ENCODE measurements at regions not wholly inside any gene's neighbourhood (a gene's known extent, or its start where the extent isn't known, plus 50 kb on each side); places are given as distances from the start of the nearest gene placed in this dataset.
"Not testable (repeated sequence)": the region's sequence is repeated elsewhere in the genome, so short reads cannot be mapped to it uniquely, and the experiment has no call there.

DNA sequence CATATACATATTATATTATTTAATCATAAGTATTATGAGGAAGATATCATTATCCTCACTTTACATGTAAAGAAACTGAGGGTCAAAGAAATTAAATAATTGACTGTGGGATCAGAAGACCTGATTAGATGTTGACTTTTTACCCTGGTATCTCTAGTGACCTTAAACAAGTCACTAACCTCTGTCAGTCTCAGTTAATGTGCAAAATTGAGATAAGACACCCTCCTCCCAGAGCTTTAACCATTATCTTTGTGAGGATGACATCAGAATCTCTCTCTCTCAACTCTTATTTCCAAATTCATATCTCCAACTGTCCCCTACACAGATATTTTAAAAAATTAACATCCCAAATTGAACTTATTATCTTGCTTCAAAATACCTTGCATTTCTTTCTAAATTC lies 177.8 kb downstream of the KLHL28 start:
- no peak for DNase-seq

DNA sequence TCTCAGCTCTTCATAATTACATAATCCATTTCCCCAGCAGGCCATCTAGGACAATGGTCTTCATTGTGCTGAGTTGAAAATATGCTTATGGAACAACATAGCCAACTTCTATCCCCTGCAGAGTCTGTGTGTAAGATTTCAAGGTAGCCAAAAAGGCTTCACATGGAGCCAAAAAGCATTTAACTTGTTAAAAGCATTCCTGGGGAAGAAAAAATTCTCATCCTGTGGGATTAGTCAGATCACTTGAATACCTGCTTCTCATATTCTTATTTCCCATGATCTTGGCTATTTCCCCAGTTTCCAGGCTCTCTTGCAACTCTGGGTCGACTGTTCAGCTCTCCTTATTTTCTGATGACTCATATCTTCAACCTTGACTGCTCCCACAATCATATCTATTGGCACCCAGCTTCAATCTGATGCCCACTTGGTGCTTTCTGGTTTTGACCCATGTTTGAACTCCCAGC lies 178.9 kb downstream of the KLHL28 start:
- peak; percentile 97 for DNase-seq

DNA sequence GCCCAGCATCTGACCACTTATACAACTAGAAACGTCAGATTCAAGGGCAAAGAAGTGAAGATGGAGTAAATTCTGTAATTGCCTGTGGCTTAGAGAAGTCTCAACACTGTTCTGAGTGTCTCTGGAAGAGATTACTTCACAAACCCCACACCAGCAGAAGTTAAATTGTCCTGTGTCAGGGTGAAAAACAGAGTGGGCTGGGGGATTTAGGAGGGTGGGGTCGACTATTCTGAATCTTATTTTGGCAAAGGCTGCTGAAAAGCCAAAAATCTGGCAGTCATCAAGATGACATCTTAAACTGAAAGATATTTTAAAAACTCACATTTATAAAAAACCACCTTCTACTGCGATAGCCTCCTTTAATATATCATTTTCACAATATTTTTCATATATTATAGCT lies 180.8 kb downstream of the KLHL28 start:
- no peak for DNase-seq

DNA sequence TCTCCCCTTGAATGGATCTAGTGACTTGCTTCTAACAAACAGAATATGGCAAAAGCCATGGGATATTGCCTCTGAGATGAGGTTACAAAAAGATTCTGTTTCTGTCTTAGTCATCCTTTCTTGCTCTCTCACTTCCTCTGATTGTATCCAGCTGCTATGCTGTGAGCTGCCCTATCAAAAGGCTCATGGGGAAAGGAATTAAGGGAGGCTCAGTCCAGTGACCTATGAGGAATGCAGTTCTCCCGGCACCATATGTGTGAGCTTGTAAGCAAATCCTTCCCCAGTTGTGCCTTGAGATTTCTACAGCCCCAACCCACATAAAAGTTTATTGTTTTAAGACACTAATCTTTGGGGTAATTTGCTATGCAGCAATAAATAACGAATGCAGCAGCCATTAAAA lies 183.1 kb downstream of the KLHL28 start:
- peak; percentile 83 for DNase-seq

DNA sequence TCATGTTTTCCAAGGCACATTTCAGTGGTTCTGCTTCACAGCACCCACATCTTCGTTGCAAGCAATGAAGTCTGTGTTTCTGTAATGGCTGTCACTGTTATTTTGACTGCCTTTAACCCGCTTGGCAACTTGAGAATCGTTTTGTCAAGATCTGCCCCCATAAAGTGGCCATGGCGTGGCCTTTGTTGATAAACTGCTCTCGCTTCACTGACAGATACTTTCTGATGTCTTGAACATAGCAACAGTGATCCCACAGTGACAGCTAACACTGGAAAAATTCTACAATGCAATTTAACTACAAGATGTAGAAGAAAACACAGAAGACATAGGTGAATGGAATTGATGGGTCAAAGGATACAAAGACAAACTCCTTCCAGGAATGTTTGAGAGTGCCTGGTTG lies 184.2 kb downstream of the KLHL28 start:
- no peak for DNase-seq

DNA sequence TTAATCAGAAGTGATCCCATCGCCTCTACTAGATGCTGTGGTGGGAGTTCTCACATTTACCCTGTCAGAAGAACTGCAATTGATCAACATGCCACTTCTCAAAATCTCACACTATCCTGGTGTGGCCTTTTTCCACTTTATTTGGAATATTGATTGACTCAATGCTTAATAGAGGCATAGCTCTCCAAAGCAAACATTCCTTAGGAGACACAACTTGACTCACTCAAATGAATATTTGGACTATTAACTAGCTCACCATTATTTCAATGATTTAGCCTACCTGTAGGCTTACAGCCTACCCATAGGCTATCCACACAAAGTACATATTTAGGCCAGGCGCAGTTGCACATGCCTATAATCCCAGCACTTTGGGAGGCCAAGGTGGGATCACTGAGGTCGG lies 186.5 kb downstream of the KLHL28 start:
- no peak for DNase-seq

DNA sequence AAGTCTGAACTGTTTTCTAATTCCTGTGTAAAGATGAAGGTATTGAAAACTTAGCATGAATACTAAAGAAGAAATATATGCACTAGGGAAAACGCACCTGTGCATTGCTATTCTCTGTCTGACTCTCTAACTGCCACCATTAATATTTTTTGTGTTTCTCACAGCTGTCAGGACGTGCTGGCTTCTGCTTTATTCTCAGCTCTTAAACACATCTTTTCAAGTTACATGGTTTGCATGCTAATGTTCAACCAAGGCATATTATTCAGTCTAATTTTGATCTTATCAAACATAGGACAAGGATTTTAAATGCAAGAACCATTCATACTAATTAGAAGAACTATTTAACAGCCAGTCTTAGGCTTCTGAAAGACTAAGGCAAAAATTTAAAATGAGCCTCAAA lies 187.4 kb downstream of the KLHL28 start:
- no peak for DNase-seq

DNA sequence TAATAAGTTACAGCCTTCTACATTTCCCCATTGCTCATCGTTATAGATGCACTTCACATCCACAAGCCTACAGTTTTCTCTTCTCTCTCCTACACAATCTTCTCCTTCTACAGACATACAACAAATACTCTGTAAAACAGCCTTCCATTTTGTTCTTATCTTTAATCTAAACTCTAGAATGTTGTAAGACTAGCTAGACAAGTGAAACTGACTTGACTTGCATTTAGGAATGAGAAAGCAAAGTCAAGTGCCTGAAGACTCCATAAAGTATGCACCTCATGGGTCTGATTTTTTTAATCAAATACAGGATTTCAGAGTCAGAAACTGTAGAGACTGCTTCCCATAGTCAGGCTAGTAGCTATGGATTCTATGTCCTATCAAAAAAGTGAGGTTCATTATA lies 190.3 kb downstream of the KLHL28 start:
- DNase-seq = no peak

DNA sequence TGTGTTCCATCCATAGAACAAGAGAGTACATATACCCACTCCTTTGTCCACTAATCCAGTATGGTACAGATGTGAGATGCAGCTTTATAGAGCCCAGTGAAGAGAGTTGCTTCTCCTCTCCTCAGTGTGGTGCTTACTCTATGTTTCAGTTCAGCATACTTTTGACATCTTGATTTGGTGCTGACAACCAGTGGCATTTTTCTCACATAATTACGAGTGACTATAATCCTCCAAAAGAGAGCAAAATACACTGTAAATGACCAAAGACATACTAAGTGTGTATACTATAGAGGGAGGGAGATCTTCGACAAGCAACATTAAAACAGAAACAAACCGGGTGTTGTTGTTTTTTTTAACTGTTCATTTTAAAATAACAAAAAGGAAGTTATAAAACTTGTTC lies 191.5 kb downstream of the KLHL28 start:
- no peak for DNase-seq

DNA sequence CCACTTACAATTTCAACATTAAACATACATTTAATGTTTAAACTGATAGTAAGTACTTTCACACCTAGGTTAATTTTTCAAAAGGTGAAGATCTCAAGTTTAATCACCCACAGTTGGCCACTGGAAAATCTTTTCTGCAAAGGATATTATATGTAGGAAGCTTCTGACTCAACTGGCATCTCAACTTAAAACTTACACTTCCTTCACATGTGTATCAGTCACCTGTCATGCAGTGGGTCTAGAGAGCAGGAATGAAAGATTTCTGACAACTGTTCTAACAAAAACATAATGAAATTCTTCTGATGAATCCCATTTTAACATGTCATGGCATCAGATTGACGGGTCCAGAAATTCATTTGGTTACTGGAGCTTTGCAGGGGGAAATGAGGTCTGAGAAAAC lies 192.8 kb downstream of the KLHL28 start:
- no peak for DNase-seq

DNA sequence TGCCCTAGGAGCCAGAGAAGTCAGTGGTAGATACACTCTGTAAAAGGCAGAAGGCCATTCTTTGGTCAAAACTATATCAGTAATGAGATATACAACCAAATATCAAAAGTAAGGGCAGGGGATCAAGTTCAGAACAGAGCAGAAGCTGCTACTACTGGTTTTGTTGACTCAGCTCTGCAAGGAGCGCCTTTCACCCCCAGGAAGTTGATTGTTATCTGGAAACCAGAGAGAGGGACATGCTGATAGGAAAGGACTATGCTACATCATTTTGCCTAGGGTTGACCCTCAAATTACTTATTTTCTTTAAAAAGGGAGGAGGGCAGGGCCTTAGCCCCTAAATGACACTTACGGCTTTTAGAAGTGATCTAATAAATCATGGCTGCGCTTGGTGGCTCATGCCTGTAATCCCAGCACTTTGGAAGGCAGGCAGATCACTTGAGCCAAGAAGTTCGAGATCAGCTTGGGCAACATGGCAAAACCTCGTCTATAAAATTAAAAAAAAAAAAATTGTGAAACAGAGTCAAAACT lies 194.0 kb downstream of the KLHL28 start:
- no peak for DNase-seq

DNA sequence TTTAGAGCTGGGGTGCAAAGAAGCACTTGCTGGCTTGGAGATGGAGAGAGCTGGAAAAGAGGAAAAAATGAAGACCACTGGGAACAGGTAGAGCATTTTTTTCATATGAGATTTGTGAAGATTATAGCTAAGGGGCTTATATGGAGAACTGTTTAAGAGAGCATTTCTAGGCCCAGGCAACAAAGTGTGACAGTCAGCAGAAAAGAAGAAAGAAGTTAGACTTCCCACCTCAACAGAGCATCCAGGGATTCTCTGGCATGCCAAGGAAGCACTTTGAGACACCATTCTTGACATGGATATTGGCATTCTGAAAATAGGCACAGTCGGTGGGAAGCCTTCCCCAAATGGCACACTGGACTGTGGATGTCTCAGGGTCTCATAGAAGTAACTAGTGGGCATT lies 195.5 kb downstream of the KLHL28 start:
- DNase-seq = no peak

DNA sequence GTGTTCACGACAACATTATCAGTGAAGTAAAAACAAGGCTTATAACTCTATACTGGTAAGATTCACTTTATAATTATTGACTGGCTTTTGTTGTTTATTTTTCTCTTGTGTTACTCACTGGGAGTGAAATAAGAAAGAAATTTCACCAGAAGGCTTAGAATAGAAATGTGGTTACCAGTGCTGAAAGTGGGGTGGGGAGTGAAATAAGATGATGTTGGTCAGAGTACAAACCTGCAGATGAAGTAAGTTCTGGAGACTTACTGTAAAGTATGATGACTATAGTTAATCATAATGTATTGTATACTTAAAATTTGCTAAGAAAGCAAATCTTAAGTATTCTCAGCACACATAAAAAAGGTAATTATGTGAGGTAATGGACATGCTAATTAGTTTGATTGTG lies 198.4 kb downstream of the KLHL28 start:
- peak; percentile 13 for DNase-seq

DNA sequence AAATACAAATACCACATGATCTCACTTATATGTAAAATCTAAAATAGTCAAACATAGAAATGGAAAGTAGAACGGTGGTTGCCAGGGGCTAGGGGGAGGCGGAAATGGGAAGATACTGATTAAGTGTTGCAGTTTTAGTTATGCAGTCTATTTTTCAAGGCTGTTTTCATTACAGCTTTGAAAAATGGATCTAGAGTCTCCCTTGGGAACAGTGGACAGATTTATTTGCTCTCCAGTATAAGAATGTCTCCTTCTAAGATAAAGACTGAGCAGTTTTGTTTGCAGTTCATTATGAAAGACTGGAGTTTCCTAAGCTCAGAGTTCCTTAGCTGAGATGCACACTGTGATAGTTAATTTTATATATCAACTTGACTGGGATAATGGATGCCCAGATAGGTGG lies 202.5 kb downstream of the KLHL28 start:
- no peak for DNase-seq

DNA sequence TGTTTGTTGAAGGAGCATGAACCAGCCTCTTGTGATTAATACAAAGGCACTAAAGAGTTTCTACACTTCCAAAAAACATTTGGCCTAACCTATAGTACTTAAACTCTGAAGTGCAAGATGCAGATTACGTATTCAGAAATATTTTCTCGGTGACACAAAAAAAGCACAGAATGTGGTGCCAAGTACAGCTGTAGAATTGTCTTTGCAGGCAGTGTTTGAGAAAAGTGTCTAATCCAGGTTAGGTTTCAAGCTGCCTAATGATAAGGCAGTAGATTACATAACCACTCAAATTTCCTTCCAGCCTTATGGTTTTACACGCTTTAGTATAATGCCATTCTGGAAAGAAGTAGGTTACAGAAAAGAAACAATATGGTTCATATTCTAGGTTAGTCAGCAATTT lies 205.2 kb downstream of the KLHL28 start:
- DNase-seq = no peak

DNA sequence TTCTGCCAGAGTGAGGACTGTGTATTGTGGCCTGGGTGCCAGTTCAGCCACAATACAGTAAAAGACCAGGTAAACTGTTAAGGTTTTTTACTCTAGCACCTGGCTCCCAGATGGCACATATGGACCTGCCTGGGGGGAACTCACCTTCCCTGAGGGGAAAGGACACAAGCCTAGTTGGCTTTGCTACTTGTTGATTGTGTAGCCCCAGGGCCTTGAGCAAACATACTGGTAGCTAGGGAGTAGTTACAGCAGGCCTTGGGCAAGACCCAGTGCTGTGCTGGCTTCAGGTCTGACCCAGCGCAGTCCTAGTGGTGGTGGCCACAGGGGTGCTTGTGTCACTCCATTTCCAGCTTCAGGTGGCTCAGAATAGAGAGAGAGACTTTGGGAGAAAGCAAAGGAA lies 216.4 kb downstream of the KLHL28 start:
- no peak for DNase-seq

DNA sequence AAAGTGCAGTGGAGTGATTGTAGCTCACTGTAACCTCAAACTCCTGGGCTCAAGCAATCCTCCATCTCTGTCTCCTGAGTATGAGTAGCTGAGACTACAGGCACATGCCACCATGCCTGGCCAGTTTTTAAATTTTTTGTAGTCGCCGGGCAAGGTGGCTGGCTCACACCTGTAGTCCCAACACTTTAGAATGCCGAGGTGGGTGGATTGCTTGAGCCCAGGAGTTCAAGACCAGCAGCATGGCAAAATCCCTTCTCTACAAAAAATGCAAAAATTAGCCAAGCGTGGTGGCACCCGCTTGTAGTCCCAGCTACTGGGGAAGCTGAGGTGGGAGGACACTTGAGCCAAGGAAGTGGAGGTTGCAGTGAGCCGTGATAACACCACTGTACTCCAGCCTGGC lies 219.5 kb downstream of the KLHL28 start:
- no peak for DNase-seq

DNA sequence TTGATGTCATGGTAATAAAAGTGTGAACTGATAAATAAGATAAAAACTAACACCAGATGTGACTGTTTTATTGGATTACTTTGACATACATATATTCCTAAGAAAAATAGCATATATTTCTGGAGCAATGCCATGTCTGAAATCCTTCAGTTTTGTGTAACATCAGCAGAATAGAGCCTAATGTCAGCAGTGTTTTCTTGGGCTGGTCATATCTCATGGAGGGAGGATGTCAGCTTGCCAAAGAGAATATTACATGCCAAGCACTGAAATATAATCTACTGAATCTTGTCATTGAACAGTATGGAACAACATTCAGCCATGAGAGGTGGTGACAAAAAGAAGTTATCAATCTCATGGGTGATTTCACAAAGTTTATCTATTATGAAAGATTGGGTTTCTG lies 220.3 kb downstream of the KLHL28 start:
- DNase-seq = no peak

DNA sequence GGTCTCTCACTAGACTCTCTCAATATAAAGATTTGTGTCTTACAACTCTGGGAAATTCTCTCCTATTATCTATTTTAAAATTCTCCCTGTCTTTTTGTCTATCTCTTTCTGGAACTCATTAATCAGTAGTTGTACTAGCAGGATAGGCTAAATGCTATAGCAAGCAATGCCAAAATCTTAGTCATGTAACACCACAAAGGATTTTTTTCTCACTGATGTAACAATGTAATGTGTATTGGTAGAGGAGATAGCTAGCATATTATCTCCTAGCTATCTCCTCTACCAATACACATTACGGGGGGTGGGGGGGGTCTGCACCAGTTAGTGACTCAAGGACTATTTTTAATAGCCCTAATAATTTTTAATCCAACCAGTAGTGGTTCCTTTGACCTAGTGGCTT lies 225.4 kb downstream of the KLHL28 start:
- peak; percentile 11 for DNase-seq

DNA sequence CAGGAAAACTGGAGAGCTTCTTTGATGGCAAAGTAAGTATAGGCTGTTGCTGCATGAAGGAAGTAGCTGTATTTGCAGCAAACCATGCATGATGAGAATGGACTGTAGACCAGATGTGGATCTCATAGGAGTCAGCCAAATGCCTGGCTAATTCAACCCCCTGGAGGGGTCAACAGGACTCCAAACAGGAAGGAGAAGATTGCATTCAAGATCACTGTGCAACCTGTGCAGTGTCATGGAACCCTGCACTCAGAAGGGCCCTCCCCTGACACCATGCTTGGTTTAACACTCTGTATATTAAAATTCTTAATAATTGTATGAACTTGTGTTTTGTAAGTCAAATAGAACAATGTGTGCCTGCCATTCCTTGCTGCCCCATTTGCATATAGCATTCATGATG lies 225.1 kb upstream of the FSCB start:
- no peak for DNase-seq

DNA sequence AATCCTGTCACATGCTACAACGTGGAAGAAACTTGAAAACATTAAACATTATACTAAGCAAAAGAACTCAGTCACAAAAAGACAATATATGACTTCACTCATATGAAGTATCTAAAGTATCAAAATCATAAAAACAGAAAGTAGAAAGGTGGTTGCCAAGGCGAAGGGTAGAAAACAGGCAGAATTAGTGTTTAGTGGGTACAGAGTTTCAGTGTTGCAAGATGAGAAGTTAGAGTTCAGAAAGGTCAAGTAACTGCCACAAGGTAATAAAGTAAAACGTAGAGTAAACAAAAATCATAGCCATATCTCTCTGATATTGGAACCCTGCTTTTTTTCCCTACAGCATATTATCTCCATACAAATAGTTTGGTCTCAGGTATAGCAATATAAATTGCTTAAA lies 223.8 kb upstream of the FSCB start:
- no peak for DNase-seq

DNA sequence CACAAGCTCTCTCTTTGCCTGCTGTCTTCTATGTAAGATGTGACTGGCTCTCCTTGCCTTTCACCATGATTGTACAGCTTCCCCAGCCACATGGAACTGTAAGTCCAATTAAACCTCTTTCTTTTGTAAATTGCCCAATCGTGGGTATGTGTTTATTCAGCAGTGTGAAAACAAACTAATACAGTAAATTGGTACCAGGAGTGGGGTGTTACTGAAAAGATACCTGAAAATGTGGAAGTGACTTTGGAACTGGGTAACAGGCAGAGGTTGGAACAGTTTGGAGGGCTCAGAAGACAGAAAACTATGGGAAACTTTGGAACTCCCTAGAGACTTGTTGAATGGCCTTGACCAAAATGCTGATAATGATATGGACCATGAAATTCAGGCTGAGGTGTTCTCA lies 214.3 kb upstream of the FSCB start:
- not testable (repeated sequence) for DNase-seq

DNA sequence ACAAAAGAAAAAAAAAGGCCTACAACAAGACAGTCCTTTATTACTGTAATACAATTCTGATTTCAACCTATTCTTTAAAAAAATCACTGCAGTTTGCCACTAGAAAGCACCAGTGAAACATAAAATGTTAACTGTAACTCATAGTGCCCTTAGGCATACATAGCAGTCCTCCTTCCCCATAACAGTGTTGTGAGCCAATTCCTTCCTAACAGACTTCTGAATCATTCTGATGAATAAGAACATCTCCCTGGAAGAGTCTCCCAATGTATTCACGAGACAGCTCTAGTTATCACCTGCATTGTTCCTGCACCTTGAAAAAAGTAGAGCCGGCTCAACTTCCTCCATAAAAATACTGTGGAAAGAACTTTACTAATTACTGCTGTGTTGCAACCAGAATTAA lies 213.6 kb upstream of the FSCB start:
- DNase-seq = no peak

DNA sequence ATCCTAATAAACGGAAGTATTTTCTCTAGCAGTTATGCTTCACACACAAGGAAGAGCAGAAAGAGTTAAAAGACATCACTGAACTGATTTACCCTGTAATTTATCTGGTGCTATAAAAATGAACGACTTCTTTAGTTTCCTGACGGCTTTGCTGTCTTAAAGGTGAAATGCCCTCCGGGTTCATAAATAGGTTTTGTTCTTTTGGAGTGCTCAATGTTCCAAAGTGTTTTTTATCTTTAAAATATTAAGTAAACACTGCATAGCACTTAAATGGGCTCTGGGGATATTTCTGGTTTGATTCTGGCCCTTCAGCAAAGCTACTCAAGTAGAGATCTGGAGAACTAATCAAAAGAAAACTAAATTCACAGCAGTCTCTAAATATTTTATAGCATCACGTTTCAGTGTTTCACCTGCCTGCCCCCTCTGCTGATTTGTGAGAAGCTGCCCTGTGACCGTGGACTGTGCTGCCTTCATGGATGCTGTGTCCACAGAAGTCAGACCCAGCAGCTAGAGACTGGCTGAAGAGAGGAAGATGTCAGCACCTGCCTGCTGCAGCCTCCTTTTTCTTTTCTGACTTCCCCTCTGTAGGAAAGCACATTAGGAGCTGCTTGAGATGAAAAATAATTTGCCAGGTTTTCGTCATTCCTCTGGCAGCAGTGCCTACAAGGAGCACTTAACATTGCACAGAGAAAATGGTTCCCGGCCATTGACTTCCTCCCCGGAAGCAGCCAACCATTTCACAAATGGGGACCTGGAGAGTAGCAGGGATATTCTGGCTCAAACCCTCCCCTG lies 205.1 kb upstream of the FSCB start:
- no peak for DNase-seq

Data from fibroblast of upper back skin (primary cell).